PC-9 (cell line): ENCODE measurements at regions not wholly inside any gene's neighbourhood (a gene's known extent, or its start where the extent isn't known, plus 50 kb on each side); places are given as distances from the start of the nearest gene placed in this dataset.

ENCODE experiments used
- CTCF ChIP-seq: fragments of 200-600 bp; sonication (generic); conservative IDR thresholded peaks from 2 replicates; pipeline ENCODE4 v1.6.1; 2017; ENCODE audit warnings: mixed run types, antibody characterized with exemption, mild to moderate bottlenecking, moderate library complexity
- EZH2 ChIP-seq: fragments of 200-600 bp; sonication (generic); IDR thresholded peaks from 2 replicates; pipeline ENCODE4 v1.8.0; 2017; ENCODE audit warnings: antibody characterized with exemption, low read depth

GRCh38 chr11:116114198-116114651 lies 610.0 kb upstream of the CADM1 start:
- no peak for TF ChIP-seq CTCF
- TF ChIP-seq EZH2: no peak
